A549 (cell line): ENCODE measurements at regions not wholly inside any gene's neighbourhood (a gene's known extent, or its start where the extent isn't known, plus 50 kb on each side); places are given as distances from the start of the nearest gene placed in this dataset.

ENCODE experiments used
- ATAC-seq, 2 experiments: fragments of 200-7000 bp in 1 of 2; fragments of >200 bp in 1 of 2; cut with Nextera tagmentation in 1 of 2; cut with Tn5 transposase in 1 of 2; 3 replicates each; pipeline versions ENCODE4 v1.8.0 to v1.9.1; 2018 to 2020; ENCODE audit warnings: mild to moderate bottlenecking in 1 of 2, moderate library complexity in 1 of 2
- CTCF ChIA-PET: fragments of 300-600 bp; sonication (Branson Sonifier 250); formaldehyde crosslinking; extraction: SDS; loops from one replicate; lab custom pipeline; 2021; ENCODE audit warnings: antibody characterized with exemption, inconsistent platforms; lab: Yijun Ruan, JAX
- POLR2A ChIA-PET: fragments of 350-600 bp; formaldehyde crosslinking; extraction: SDS; loops from one replicate; lab custom pipeline; 2021; ENCODE audit warnings: antibody characterized with exemption, inconsistent platforms; lab: Yijun Ruan, JAX
- DNase-seq, 2 experiments: peaks; one replicate each; pipeline versions ENCODE4 v3.0.0 to v3.0.0-alpha.2; 2011 to 2016; ENCODE audit warnings: low read depth in 1 of 2, low spot score in 1 of 2
- FAIRE-seq: peaks from 2 replicates; lab custom pipeline; 2011; peaks lifted over from hg19 to GRCh38; lab: Jason Lieb, UNC
- H3K27ac ChIP-seq, 2 experiments: fragments of >200 bp; sonication (Bioruptor Twin); formaldehyde crosslinking; 3 replicates each; pipeline ENCODE4 v1.5.1; 2016 to 2017
- H3K4me1 ChIP-seq: fragments of >200 bp; sonication (Bioruptor Twin); formaldehyde crosslinking; 3 replicates; pipeline ENCODE4 v1.6.1; 2016
- H3K4me2 ChIP-seq: fragments of >200 bp; sonication (Bioruptor Twin); formaldehyde crosslinking; 3 replicates; pipeline ENCODE4 v1.6.1; 2016
- H3K4me3 ChIP-seq: fragments of >200 bp; sonication (Bioruptor Twin); formaldehyde crosslinking; 3 replicates; pipeline ENCODE4 v1.5.1; 2016
- H3K9me3 ChIP-seq: fragments of >200 bp; sonication (Bioruptor Twin); formaldehyde crosslinking; 3 replicates; pipeline ENCODE4 v1.6.1; 2016
- CBX2 ChIP-seq: fragments of 200-600 bp; sonication (generic); IDR thresholded peaks from 2 replicates; pipeline ENCODE4 v1.6.1; 2016; ENCODE audit warnings: low read depth, mild to moderate bottlenecking, borderline replicate concordance
- CHD4 ChIP-seq: fragments of 200-600 bp; sonication (generic); IDR thresholded peaks from 2 replicates; pipeline ENCODE4 v1.6.1; 2016; ENCODE audit warnings: antibody characterized with exemption, mild to moderate bottlenecking, borderline replicate concordance
- EHMT2 ChIP-seq: fragments of 200-600 bp; sonication (generic); IDR thresholded peaks from 2 replicates; pipeline ENCODE4 v1.6.1; 2016; ENCODE audit warnings: antibody characterized with exemption, low read depth, mild to moderate bottlenecking, moderate library complexity
- FOSB ChIP-seq: fragments of 250-450 bp; sonication (Bioruptor Pico); IDR thresholded peaks from 2 replicates; pipeline ENCODE4 v1.5.0; 2020; ENCODE audit warnings: mild to moderate bottlenecking, moderate library complexity
- FOSL2 ChIP-seq, 2 experiments: fragments of 450-650 bp in 1 of 2; fragments of >200 bp in 1 of 2; sonication (Bioruptor Twin) in 1 of 2; formaldehyde crosslinking; IDR thresholded peaks; 2 replicates each; pipeline versions ENCODE4 v1.5.0 to v1.6.1; 2016 to 2020; ENCODE audit warnings: mild to moderate bottlenecking in 1 of 2, moderate library complexity in 1 of 2
- FOXS1 ChIP-seq: fragments of 250-450 bp; sonication (Bioruptor Pico); IDR thresholded peaks from 2 replicates; pipeline ENCODE4 v1.5.0; 2020; ENCODE audit warnings: mild to moderate bottlenecking, moderate library complexity
- HDAC2 ChIP-seq: fragments of 200-600 bp; sonication (generic); IDR thresholded peaks from 2 replicates; pipeline ENCODE4 v1.6.1; 2016
- HES2 ChIP-seq: fragments of >200 bp; sonication (Bioruptor Twin); formaldehyde crosslinking; IDR thresholded peaks from 2 replicates; pipeline ENCODE4 v1.6.1; 2016
- HMGXB4 ChIP-seq: fragments of 250-450 bp; sonication (Bioruptor Pico); IDR thresholded peaks from 2 replicates; pipeline ENCODE4 v1.5.0; 2021; ENCODE audit warnings: mild to moderate bottlenecking, moderate library complexity, borderline replicate concordance
- HOXA7 ChIP-seq: fragments of 250-450 bp; sonication (Bioruptor Pico); IDR thresholded peaks from 2 replicates; pipeline ENCODE4 v1.5.0; 2020; ENCODE audit warnings: mild to moderate bottlenecking, moderate library complexity
- HOXB13 ChIP-seq: fragments of 250-450 bp; sonication (Bioruptor Pico); IDR thresholded peaks from 2 replicates; pipeline ENCODE4 v1.5.0; 2020; ENCODE audit warnings: low read depth, mild to moderate bottlenecking, moderate library complexity
- HOXB5 ChIP-seq: fragments of 250-450 bp; sonication (Bioruptor Pico); IDR thresholded peaks from 2 replicates; pipeline ENCODE4 v1.5.0; 2020; ENCODE audit warnings: mild to moderate bottlenecking, moderate library complexity
- JUN ChIP-seq, 2 experiments: fragments of >200 bp; sonication (Bioruptor Twin); formaldehyde crosslinking; IDR thresholded peaks; 2 replicates in 1 of 2; 3 replicates in 1 of 2; pipeline ENCODE4 v1.6.1; 2016 to 2017
- JUNB ChIP-seq: fragments of >200 bp; sonication (Bioruptor Twin); formaldehyde crosslinking; IDR thresholded peaks from 2 replicates; pipeline ENCODE4 v1.6.1; 2016
- KDM5A ChIP-seq: fragments of 200-600 bp; sonication (generic); IDR thresholded peaks from 2 replicates; pipeline ENCODE4 v1.6.1; 2016; ENCODE audit warnings: antibody characterized with exemption, mild to moderate bottlenecking
- MAFK ChIP-seq: fragments of 450-650 bp; IDR thresholded peaks from 2 replicates; pipeline ENCODE4 v1.6.1; 2014; ENCODE audit not compliant: partially characterized antibody
- MAX ChIP-seq: IDR thresholded peaks from 2 replicates; pipeline ENCODE4 v1.6.1; 2012
- NFE2L2 ChIP-seq: fragments of 150-350 bp; conservative IDR thresholded peaks from 2 replicates; pipeline ENCODE4 v1.6.1; 2014; ENCODE audit warnings: low read length
- NPAS2 ChIP-seq: fragments of 250-450 bp; sonication (Bioruptor Pico); IDR thresholded peaks from 2 replicates; pipeline ENCODE4 v1.8.0; 2022; ENCODE audit warnings: mild to moderate bottlenecking, moderate library complexity, borderline replicate concordance
- POLR2AphosphoS2 ChIP-seq: conservative IDR thresholded peaks from 2 replicates; pipeline ENCODE4 v1.6.1; 2012; ENCODE audit warnings: low read length, improper control_type of control experiment, inconsistent platforms
- RARB ChIP-seq: fragments of 250-450 bp; sonication (Bioruptor Pico); IDR thresholded peaks from 2 replicates; pipeline ENCODE4 v1.8.0; 2021; ENCODE audit warnings: mild to moderate bottlenecking, moderate library complexity
- RCOR1 ChIP-seq: fragments of 150-350 bp; IDR thresholded peaks from 2 replicates; pipeline ENCODE4 v1.6.1; 2014; ENCODE audit warnings: antibody characterized with exemption, low read length, low read depth
- REST ChIP-seq: fragments of 200-600 bp; sonication (generic); IDR thresholded peaks from 2 replicates; pipeline ENCODE4 v1.6.1; 2016; ENCODE audit warnings: antibody characterized with exemption, mild to moderate bottlenecking, moderate library complexity
- RNF2 ChIP-seq: fragments of 200-600 bp; sonication (generic); IDR thresholded peaks from 2 replicates; pipeline ENCODE4 v1.6.1; 2016; ENCODE audit warnings: low read depth, mild to moderate bottlenecking, antibody characterized with exemption, moderate library complexity, borderline replicate concordance
- SREBF2 ChIP-seq: fragments of 450-650 bp; IDR thresholded peaks from 2 replicates; pipeline ENCODE4 v1.6.1; 2014; ENCODE audit warnings: mild to moderate bottlenecking, moderate library complexity
- TP53 ChIP-seq: fragments of 250-450 bp; sonication (Bioruptor Pico); IDR thresholded peaks from 2 replicates; pipeline ENCODE4 v1.5.0; 2021; ENCODE audit warnings: mild to moderate bottlenecking, moderate library complexity
- ZNF302 ChIP-seq: fragments of 250-450 bp; sonication (Bioruptor Pico); IDR thresholded peaks from 2 replicates; pipeline ENCODE4 v1.9.0; 2021; ENCODE audit warnings: inconsistent platforms, mild to moderate bottlenecking, moderate library complexity
- WGBS: methylation state at CpG from one replicate; pipeline ENCODE4 v1.1.6; 2017; ENCODE audit errors: missing lambda C conversion rate; 5-methylcytosine and 5-hydroxymethylcytosine counted together

- Histone ChIP-seq H3K4me3 (no peak overlapping the region), H3K4me1 (no peaks in the 10 kb centered on the region), H3K27ac (no peak overlapping the region), H3K9me3 (no peaks in the 10 kb centered on the region), H3K4me2 (no peak overlapping the region)
- no peak for DNase-seq
- no peak for ATAC-seq
- WGBS = 22% methylated on average over 6 of the region's 6 CpGs
- TF ChIP-seq TP53 (CRISPR knock-in tag) (no peak), HOXB5 (CRISPR knock-in tag) (no peak), SREBF2 (no peak), CBX2 (no peak)
- TF ChIP-seq, all 56 proteins: peak for 0
- CTCF ChIA-PET = no interaction called here
- POLR2A ChIA-PET = no interaction called here
- FAIRE-seq = no peak
Observed at GRCh38 chr4:165678236-165678935, 194.7 kb upstream of the TLL1 start.

- ChIA-PET POLR2A (no interaction called here), CTCF (no interaction called here)
- no peak for TF ChIP-seq MAX
- no peak for TF ChIP-seq HES2
- no peak for TF ChIP-seq NFE2L2
- TF ChIP-seq ZNF302 (CRISPR knock-in tag) = no peak
- TF ChIP-seq FOXS1 (CRISPR knock-in tag) = no peak
- TF ChIP-seq RARB (CRISPR knock-in tag) = no peak
- TF ChIP-seq EHMT2 = no peak
- no peak for TF ChIP-seq TP53 (CRISPR knock-in tag)
- no peak for TF ChIP-seq KDM5A
- no peak for TF ChIP-seq MAFK
- TF ChIP-seq NPAS2 = no peak
- TF ChIP-seq FOSL2 (IDR thresholded peaks at IDR 0.05) = no peak
- no peak for TF ChIP-seq FOSL2 (CRISPR knock-in tag; IDR thresholded peaks at IDR 0.05)
- no peak for TF ChIP-seq RNF2
- no peak for TF ChIP-seq JUNB
- DNase-seq (no peak), ATAC-seq (no peak), FAIRE-seq (no peak)
- no peak overlapping the region for H3K27ac ChIP-seq
- no peaks in the 10 kb centered on the region for H3K9me3 ChIP-seq
- 63% methylated on average over 1 of the region's 1 CpG for WGBS
- H3K4me1 ChIP-seq = no peaks in the 10 kb centered on the region
- no peak overlapping the region for H3K4me3 ChIP-seq
- no peak overlapping the region for H3K4me2 ChIP-seq
Observed at GRCh38 chr4:165678936-165679325, 194.1 kb upstream of the TLL1 start.

GRCh38 chr4:165680821-165681220 is 192.2 kb upstream of the TLL1 start:
- Histone ChIP-seq H3K4me3 (no peak overlapping the region), H3K4me2 (no peak overlapping the region), H3K27ac (no peak overlapping the region), H3K4me1 (no peaks in the 10 kb centered on the region), H3K9me3 (no peaks in the 10 kb centered on the region)
- ChIA-PET CTCF (no interaction called here), POLR2A (no interaction called here)
- ATAC-seq = no peak
- 69% methylated on average over 5 of the region's 5 CpGs for WGBS
- FAIRE-seq = no peak
- TF ChIP-seq CHD4 (no peak), HOXA7 (CRISPR knock-in tag) (no peak), CBX2 (no peak), REST (no peak), NFE2L2 (no peak), POLR2AphosphoS2 (no peak), RCOR1 (no peak), NPAS2 (no peak), HDAC2 (no peak), HOXB13 (CRISPR knock-in tag) (no peak), HMGXB4 (CRISPR knock-in tag) (no peak), FOSB (no peak), FOSL2 (IDR thresholded peaks at IDR 0.05) (no peak), FOSL2 (CRISPR knock-in tag; IDR thresholded peaks at IDR 0.05) (no peak), RNF2 (no peak), HOXB5 (CRISPR knock-in tag) (no peak), JUN (IDR thresholded peaks at IDR 0.05) (no peak)
- no peak for DNase-seq
